K562 (cell line): ENCODE measurements at regions not wholly inside any gene's neighbourhood (a gene's known extent, or its start where the extent isn't known, plus 50 kb on each side); places are given as distances from the start of the nearest gene placed in this dataset.

ENCODE experiments used
- ATAC-seq: fragments of 200-7000 bp; cut with Tn5 transposase; 3 replicates; pipeline ENCODE4 v1.9.1; 2020; ENCODE audit warnings: moderate library complexity
- BruUV-seq: library from RNA; stranded (reverse); fragments of 400-500 nt; replicated peaks from 2 replicates; lab custom pipeline; 2021; lab: Mats Ljungman, UMichigan
- CTCF ChIA-PET: fragments of 300-600 bp; formaldehyde crosslinking; extraction: SDS; loops from one replicate; lab custom pipeline; 2021; ENCODE audit warnings: low intra/inter-chr PET ratio; lab: Yijun Ruan, JAX
- POLR2A ChIA-PET: fragments of 300-600, 350-650 bp; sonication (Branson Sonifier 250); formaldehyde crosslinking; extraction: SDS; loops from one replicate; lab custom pipeline; 2021; ENCODE audit warnings: antibody characterized with exemption, inconsistent platforms; lab: Yijun Ruan, JAX
- DNase-seq, 4 experiments: peaks; one replicate each; pipeline versions ENCODE4 v3.0.0 to v3.0.0-alpha.2; 2011 to 2018; ENCODE audit warnings: low spot score in 3 of 4, mixed read lengths in 3 of 4; ENCODE audit errors: extremely low read depth in 1 of 4
- FAIRE-seq: peaks from 2 replicates; lab custom pipeline; 2011; peaks lifted over from hg19 to GRCh38; lab: Jason Lieb, UNC
- H2AFZ ChIP-seq: 2 replicates; pipeline ENCODE4 v1.6.0; 2011; ENCODE audit warnings: low read depth, low read length, control low read depth, inconsistent platforms
- H3K27ac ChIP-seq: fragments of 200-600 bp; 3 replicates; pipeline ENCODE4 v1.8.0; 2011; ENCODE audit warnings: low read depth, mild to moderate bottlenecking, control low read depth, inconsistent platforms, low read length, moderate library complexity, mixed read lengths; ENCODE audit errors: extremely low read depth
- H3K27me3 ChIP-seq, 2 experiments: fragments of 300-600 bp in 1 of 2; 2 replicates in 1 of 2; 3 replicates in 1 of 2; pipeline versions ENCODE4 v1.6.0 to v1.8.0; 2011; ENCODE audit warnings: inconsistent platforms in 2 of 2, low read length in 2 of 2, mild to moderate bottlenecking in 1 of 2, mixed read lengths in 1 of 2, moderate library complexity in 1 of 2; ENCODE audit not compliant: control insufficient read depth in 2 of 2, insufficient read depth in 2 of 2
- H3K36me3 ChIP-seq: fragments of 300-600 bp; 3 replicates; pipeline ENCODE4 v1.8.0; 2011; ENCODE audit warnings: mild to moderate bottlenecking, low read length, inconsistent platforms; ENCODE audit not compliant: control insufficient read depth, insufficient read depth
- H3K4me1 ChIP-seq, 2 experiments: fragments of 200-600 bp in 1 of 2; replicated peaks in 1 of 2; 2 replicates in 1 of 2; 3 replicates in 1 of 2; pipeline versions ENCODE4 v1.5.1 to v1.8.0; 2011; ENCODE audit warnings: inconsistent platforms in 2 of 2, low read length in 2 of 2, mild to moderate bottlenecking in 1 of 2, mixed read lengths in 1 of 2, moderate library complexity in 1 of 2; ENCODE audit not compliant: control insufficient read depth in 2 of 2, insufficient read depth in 2 of 2
- H3K4me2 ChIP-seq: 2 replicates; pipeline ENCODE4 v1.6.1; 2011; ENCODE audit warnings: low read length, control low read depth, inconsistent platforms, mixed read lengths; ENCODE audit not compliant: insufficient read depth
- H3K4me3 ChIP-seq: fragments of 200-600 bp; sonication (generic), shearing (Covaris generic); 2 replicates; pipeline ENCODE4 v1.5.1; 2016; ENCODE audit warnings: control low read depth, inconsistent platforms
- H3K79me2 ChIP-seq: fragments of 200-600 bp; 3 replicates; pipeline ENCODE4 v1.8.0; 2011; ENCODE audit warnings: low read length, inconsistent platforms; ENCODE audit not compliant: control insufficient read depth, insufficient read depth
- H3K9ac ChIP-seq, 2 experiments: 2 replicates each; pipeline versions ENCODE4 v1.6.0 to v1.6.1; 2011; ENCODE audit warnings: low read depth in 2 of 2, low read length in 2 of 2, control low read depth in 1 of 2, inconsistent platforms in 1 of 2, mild to moderate bottlenecking in 1 of 2, mixed read lengths in 1 of 2; ENCODE audit not compliant: insufficient read depth in 1 of 2
- H3K9me1 ChIP-seq: one replicate; pipeline ENCODE4 v1.6.0; 2011; ENCODE audit warnings: inconsistent platforms, mild to moderate bottlenecking, low read length, moderate library complexity; ENCODE audit not compliant: control insufficient read depth, insufficient read depth
- H3K9me3 ChIP-seq: replicated peaks from 2 replicates; pipeline ENCODE4 v1.5.1; 2011; ENCODE audit warnings: low read depth, low read length, inconsistent platforms; ENCODE audit not compliant: control insufficient read depth, insufficient read depth
- H4K20me1 ChIP-seq: replicated peaks from 2 replicates; pipeline ENCODE4 v1.6.1; 2011; ENCODE audit warnings: low read length, inconsistent platforms, mixed read lengths; ENCODE audit not compliant: control insufficient read depth, insufficient read depth
- AFF1 ChIP-seq, 2 experiments: fragments of 450-650 bp; IDR thresholded peaks; 2 replicates each; pipeline ENCODE4 v1.6.1; 2018; ENCODE audit warnings: mild to moderate bottlenecking in 2 of 2, low read depth in 1 of 2; ENCODE audit not compliant: partially characterized antibody in 2 of 2
- CEBPB ChIP-seq: fragments of 450-650 bp; IDR thresholded peaks from 2 replicates; pipeline ENCODE4 v1.6.1; 2016; ENCODE audit warnings: missing genetic modification characterization, missing compliant biosample characterization
- CREB3L1 ChIP-seq: fragments of 450-650 bp; IDR thresholded peaks from 2 replicates; pipeline ENCODE4 v1.6.1; 2014; ENCODE audit warnings: low read depth, mild to moderate bottlenecking, moderate library complexity, borderline replicate concordance
- E4F1 ChIP-seq: fragments of 250-450 bp; sonication (Bioruptor Pico); IDR thresholded peaks from 2 replicates; pipeline ENCODE4 v1.5.0; 2021; ENCODE audit warnings: mild to moderate bottlenecking, borderline replicate concordance
- KAT7 ChIP-seq: sonication (generic); formaldehyde crosslinking; IDR thresholded peaks from 2 replicates; pipeline ENCODE4 v1.8.0; 2022; ENCODE audit warnings: missing genetic modification reagents, mild to moderate bottlenecking, borderline replicate concordance
- MTA2 ChIP-seq: fragments of 450-650 bp; IDR thresholded peaks from 2 replicates; pipeline ENCODE4 v1.6.1; 2016; ENCODE audit warnings: low read depth
- STAT6 ChIP-seq: sonication (generic); formaldehyde crosslinking; IDR thresholded peaks from 2 replicates; pipeline ENCODE4 v1.8.1; 2023; ENCODE audit warnings: mild to moderate bottlenecking, missing genetic modification reagents
- TGIF2 ChIP-seq: sonication (generic); formaldehyde crosslinking; IDR thresholded peaks from 2 replicates; pipeline ENCODE4 v1.8.1; 2022; ENCODE audit warnings: mild to moderate bottlenecking, missing genetic modification reagents, moderate library complexity
- TRIM24 ChIP-seq, 2 experiments: fragments of 450-650 bp; IDR thresholded peaks; 2 replicates each; pipeline ENCODE4 v1.6.1; 2016
- ZNF174 ChIP-seq: fragments of 250-450 bp; sonication (Bioruptor Pico); IDR thresholded peaks from 2 replicates; pipeline ENCODE4 v1.4.0; 2020; ENCODE audit warnings: mild to moderate bottlenecking
- ZNF79 ChIP-seq: fragments of 250-450 bp; sonication (Bioruptor Pico); IDR thresholded peaks from 2 replicates; pipeline ENCODE4 v1.4.0; 2020; ENCODE audit warnings: low read depth, mild to moderate bottlenecking, moderate library complexity
- WGBS: fragments of 100-300 bp; shearing (Covaris generic); methylation state at CpG from one replicate; pipeline ENCODE4 v1.1.6; 2016; ENCODE audit warnings: low coverage, mixed read lengths; ENCODE audit not compliant: insufficient coverage; ENCODE audit errors: missing lambda C conversion rate; 5-methylcytosine and 5-hydroxymethylcytosine counted together
- in situ Hi-C: fragments of 300-500 bp; cut with MboI; formaldehyde crosslinking; loops from 4 replicates; pipeline ENCODE4 v1.15.0; 2018; ENCODE audit warnings: inconsistent platforms, mixed read lengths
- intact Hi-C: fragments of 100-400 bp; cut with micrococcal nuclease; formaldehyde crosslinking; loops from 2 replicates; pipeline ENCODE4 v1.14.2; 2022

GRCh38 chr4:185987961-185988627 lies 80.9 kb upstream of the TLR3 start:
- no peak overlapping the region for H3K4me3 ChIP-seq
- H3K27ac ChIP-seq, result no peak overlapping the region
- no peaks in the 10 kb centered on the region for H4K20me1 ChIP-seq
- H3K4me2 ChIP-seq, result no peak overlapping the region
- intact Hi-C loops, result no loop called here
- H3K27me3 ChIP-seq, result no peaks in the 10 kb centered on the region; a peak in 1 of 5 replicates
- FAIRE-seq (no peak), ATAC-seq (no peak), DNase-seq (no peak)
- H3K9me1 ChIP-seq, result no peaks in the 10 kb centered on the region
- in situ Hi-C loops, result no loop called here
- H2AFZ ChIP-seq, result no peak overlapping the region
- no peaks in the 10 kb centered on the region for H3K79me2 ChIP-seq
- POLR2A ChIA-PET, result interaction anchor here (0.7 to 1.3 kb wide), 2 partner anchors 18 to 305 kb away, joined by 3 to 4 read pairs; no protein-coding TSS in a partner anchor
- CTCF ChIA-PET, result no interaction called here
- 0% methylated on average over 6 of the region's 6 CpGs for WGBS
- H3K9me3 ChIP-seq, result no peaks in the 10 kb centered on the region
- no peaks in the 10 kb centered on the region for H3K4me1 ChIP-seq
- no peaks in the 10 kb centered on the region for H3K36me3 ChIP-seq
- H3K9ac ChIP-seq, result no peak overlapping the region
- no TSS peak for BruUV-seq
- TF ChIP-seq ZNF79 (CRISPR knock-in tag) (no peak), STAT6 (CRISPR knock-in tag) (no peak), CREB3L1 (no peak), TRIM24 (IDR thresholded peaks at IDR 0.05) (no peak), ZNF174 (no peak), KAT7 (no peak), AFF1 (IDR thresholded peaks at IDR 0.05; ENCODE audit: low read depth in 1 of 2, partially characterized antibody in 2 of 2) (no peak), TGIF2 (CRISPR knock-in tag) (no peak), MTA2 (no peak), E4F1 (CRISPR knock-in tag) (no peak), CEBPB (tag) (no peak)
